HG02798 (cell line): ENCODE measurements at regions not wholly inside any gene's neighbourhood (a gene's known extent, or its start where the extent isn't known, plus 50 kb on each side); places are given as distances from the start of the nearest gene placed in this dataset.
A peak's percentile ranks its signal among the peaks of the same experiment; 100 is the strongest.

ENCODE experiments used
- ATAC-seq: cut with Tn5 transposase; IDR thresholded peaks from one replicate; pipeline ENCODE4 v1.9.1; 2021; ENCODE audit warnings: mild to moderate bottlenecking; ENCODE audit not compliant: unreplicated experiment, poor library complexity

DNA sequence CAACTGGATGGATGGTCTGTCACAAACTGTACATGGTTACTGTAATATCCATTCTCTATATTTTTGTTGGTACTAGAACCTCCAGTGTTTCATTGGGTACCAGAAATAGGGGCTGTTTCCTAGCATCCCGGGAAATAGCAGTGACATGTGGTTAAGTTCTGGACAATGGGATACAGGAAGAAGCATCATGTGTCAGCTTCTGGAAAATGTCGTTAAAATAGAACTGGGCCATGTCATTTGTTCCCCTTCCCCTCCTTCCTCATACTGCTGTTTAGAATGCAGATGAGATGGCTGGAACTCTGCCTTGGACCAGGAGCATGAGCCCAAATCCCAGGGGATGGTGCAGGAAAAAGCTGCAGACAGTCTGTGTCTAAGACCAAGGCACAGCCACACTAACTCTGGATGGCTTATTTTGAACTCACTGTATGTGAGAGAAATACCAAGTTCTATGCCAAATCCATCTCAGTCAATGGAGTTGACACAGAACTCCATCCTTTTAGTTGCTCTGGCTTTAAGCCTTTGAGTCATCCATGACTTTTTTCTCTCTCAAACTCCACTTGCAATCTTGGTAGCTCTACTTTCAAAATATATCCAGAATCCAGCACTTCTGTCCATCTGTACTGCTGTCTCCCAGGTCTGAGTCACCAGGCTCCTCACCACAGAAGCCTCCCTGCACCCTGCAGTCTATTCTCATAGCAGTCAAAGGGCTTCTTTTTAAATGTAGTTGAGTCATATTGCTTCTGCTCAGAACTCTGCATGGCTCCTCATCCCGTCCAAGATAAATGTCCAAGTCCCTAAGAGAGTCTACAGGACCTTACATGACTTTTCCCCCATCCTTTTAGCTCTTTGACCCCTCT lies 184.2 kb downstream of the NSG2 start:
- ATAC-seq = no peak

DNA sequence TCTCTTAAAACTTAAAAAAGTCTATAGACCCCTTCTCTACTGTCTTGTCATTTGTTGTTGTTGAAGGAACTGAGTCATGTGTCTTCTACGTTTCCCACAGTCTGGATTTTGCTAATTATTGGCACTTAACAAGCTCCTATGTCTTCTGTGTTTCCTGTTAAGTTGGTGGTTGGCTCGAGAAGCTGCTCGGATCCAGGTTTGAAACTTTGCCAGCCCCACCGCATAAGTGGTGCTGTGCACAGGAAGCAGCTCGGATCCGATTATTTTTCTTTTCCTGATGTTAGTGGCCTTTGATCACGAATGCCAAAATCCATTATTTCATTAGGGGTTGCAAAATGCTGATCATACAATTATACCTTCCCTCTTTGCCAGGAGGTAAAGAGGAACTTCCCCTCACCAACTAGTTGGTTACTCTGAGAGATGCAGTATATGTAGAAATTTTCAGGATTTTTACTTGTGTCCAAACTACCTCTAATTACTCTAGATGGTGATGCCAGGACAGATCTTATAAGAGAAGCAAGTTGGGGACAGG lies 186.5 kb downstream of the NSG2 start:
- no peak for ATAC-seq

DNA sequence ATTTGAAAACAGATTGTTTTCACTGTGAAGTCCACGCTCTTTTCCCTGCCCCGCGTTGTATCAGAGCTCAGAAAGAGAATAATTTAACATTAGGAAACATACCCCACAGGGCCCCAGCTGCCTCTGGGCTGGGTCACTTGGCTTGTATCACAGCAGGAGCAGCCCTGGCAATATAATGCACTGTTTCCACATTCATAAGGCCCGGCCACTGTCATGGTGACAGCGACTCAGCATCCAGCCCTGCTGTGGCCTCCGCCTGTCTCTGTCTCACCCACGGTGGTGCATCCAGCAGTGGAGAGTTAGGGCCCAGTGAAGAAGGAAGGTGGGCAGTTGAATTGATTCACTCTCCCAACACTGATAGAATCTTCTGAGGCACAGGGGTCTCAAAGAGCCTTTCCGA lies 188.9 kb downstream of the NSG2 start:
- no peak for ATAC-seq

DNA sequence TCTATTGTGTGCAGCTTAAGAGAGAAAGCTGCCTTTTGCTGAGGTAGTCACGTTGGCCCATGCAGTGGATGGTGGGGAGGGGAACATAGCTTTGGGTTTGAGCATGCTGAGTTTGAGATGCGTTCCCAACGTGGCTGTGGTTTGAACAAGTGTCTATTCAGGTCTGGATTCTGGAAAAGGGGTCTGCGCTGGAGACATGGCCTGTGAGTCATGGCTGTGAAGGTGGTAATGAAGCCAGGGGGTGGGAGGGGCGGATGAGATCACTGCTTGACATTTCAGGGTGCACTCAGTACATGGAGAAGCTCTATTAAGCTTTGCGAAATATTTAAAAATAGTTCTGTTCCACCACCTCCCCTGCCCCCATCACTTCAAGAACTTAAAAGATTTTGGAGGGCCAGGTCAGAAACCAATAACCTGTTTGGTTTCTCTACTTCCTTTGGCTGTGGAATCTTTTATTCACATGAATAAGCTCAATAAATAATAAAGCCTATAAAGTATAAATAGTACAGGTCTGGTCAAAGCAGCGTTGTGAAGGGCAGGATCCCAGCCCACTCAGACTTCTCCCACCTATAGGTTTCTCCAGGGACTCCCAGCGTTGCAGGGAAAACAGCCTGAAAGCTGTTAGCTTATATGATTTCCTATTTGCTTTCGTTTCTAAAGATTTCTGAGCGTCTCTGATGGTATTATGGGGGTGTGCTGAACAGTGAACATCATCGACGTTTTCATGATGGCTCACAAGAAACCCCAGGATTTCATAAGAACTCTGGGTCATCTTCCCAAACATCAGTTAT lies 189.9 kb downstream of the NSG2 start:
- ATAC-seq = no peak

DNA sequence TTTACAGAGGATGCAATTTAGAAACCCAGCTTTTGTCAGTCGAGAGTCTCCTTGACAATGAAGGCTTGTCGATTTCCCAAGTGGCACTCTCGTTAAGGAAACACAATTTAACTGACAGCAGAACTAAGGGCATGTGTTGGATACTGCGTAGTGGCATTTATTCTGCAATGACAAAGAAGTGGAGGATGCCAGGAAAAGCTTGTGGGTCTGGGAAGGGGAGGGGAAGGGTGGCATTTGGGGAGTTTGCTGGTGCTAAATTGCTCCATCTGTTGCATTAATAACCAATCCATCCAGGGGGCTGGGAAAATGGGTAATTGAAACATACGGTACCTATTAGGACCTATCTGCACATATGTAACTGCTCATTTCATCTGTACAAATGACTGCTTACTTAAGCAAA lies 190.6 kb downstream of the NSG2 start:
- ATAC-seq = no peak

DNA sequence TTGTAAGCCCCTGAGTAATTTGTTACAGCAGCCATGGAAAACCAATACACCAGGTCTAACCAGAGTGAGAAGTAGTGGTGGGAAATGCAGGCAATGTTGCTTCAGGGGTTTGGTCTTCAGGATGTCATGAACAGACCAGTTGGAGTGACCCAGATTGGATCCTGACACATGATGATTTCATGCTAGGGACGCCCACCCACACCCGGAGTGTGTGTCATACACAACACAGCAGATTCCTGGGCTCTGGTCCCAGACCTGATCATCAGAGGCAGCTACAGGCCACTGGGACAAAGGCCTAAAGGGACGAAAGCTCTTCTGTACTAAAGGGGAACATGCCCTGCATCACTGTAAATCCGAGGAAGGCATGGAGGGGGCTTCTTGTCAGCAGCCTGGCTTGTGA lies 194.2 kb downstream of the NSG2 start:
- no peak for ATAC-seq

DNA sequence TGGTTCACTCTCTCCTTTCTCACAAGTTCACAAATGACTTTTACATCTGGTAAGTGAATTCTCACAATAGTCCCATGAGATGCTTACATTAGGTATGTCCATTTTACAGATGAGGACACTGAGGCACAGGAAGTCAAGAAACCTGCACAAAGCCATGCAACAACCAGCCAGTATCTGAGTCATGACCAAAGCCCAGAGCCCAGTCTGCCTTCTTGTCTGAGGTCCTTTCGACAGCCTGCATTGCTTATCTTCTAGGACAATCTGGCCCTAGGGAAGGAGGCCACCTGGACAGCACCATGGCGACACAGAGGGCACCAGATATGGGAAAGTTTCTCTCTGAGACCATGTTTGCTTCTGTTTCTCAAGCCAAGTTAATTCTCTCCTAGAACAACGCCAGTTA lies 197.1 kb downstream of the NSG2 start:
- no peak for ATAC-seq

DNA sequence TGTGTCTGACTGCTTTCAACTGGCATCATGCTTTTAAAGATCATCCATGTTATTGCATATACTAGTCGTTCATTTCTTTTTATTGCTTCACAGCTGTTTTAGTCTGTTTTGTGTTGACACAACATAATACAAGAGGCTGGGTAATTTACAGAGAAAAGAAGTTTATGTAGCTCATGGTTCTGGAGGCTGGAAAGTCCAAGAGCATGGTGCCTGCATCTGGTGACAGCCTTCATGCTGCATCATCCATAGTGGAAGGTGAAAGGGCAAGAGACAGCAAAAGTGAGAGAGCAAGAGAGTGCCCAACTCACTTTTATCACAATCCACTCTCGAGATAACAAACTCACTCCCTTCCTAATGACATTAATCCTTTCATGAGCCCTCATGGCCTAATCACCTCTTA lies 198.4 kb downstream of the NSG2 start:
- no peak for ATAC-seq

DNA sequence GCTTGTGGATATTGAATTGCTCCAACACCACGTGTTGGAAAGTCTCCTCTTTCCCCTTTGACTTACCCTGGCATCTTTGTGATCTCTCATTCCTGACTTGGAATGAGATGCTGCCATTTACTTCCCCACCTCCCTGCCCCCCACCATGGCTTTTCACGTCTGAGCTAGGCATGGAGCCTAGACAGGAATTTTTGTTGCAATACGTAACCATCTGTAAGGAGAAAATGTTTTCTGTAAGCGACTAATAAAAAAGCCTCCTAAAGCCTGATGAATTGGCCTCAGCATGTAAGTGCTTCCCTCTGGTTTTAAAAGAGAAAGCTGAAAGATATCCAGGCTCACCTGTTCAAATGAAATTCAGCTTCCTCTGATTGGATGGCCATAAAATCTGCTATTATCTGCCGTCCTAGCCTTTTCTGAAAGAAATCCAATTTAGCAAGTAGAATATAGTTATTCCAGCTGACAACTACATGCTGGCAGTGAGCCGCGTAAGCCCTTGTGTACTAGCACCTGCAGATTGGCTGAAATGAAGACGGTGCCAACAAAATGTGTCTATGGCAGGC lies 200.1 kb downstream of the NSG2 start:
- ATAC-seq = no peak

DNA sequence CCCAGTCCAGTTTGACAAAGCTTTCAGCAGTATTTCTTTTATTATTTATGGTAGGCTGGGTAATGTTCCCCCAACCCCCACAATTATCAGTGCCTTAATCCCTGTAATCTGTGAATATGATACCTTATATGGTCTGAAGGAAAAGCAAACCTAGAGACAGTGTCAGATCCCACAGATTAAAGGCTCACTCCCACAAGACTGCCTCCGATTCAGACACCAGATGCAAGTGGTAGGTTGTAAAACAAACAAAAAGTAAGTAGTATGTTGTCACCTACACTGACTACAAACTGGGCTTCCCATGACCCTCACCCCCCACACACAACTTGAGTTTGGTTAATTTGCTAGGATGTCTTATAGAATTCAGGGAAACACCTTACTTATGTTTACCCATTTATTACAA lies 201.2 kb downstream of the NSG2 start:
- ATAC-seq = no peak

DNA sequence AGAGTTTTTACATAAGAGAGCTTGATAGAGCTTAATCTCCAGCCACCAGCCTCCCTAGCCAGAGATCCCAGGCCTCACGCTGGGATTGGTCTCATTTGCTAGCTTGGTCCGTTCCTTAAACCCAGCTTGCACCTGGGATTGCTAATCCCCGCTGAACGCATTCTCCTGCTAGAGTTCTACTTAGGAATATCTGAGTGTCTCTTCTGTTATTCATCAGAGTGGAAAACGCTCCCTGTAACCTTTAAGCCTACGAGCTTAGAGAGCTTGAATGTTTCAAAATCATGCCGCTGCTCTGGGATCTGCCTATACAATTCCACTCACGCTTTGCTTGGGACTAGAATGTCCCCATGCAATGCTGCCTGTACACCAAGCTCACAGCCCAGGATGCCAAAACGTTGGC lies 201.8 kb downstream of the NSG2 start:
- no peak for ATAC-seq

DNA sequence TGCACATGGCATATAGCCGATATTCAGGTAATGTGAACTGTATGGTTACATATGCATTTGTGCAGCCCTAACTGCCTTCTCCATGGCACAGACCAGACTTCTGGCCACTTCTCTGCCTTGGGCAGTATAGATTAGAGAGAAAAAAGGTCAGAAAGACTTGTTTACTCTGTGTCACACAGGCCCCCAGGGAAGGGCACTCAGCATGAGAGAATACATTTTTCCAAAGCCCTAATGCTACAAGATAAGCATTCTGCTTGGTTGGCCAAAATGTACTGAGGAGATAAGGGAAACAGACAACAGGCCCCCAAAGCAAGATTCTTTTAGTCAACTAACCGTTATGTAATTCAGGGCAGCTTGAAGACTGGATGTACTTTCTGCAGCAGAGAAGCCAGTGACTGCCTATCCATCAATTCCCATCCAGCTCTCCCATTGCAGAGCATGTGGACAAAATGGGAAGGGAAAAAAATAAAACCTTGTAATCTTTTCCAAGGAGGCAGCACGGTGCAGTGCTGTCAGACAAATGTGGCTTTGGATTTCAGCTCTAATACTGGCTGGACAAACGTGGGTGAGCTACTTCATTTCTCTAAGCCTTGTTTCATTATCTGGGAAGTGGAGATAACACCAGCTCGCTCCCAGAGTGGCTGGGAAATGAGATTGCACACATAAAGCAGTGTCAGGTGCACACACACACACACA lies 205.9 kb downstream of the NSG2 start:
- ATAC-seq = no peak

DNA sequence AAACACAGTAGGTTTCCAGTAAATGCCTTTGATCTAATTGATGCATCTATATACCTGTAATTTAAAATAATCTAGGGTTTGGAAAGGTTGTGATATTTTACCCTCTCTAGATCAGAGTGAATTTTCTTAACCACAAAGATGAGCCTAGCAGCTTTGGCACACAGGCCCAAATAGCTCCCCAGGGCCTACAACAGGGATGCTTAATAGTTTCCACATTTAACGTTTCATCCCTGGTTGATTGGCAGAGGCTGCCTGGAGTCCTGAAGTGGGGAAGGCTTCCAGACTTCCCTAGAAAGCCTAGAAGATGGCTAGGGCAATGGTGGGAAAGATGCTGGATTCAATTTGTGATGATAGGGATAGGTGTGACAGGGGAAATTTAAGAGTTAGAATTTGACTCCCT lies 206.6 kb downstream of the NSG2 start:
- ATAC-seq = no peak

DNA sequence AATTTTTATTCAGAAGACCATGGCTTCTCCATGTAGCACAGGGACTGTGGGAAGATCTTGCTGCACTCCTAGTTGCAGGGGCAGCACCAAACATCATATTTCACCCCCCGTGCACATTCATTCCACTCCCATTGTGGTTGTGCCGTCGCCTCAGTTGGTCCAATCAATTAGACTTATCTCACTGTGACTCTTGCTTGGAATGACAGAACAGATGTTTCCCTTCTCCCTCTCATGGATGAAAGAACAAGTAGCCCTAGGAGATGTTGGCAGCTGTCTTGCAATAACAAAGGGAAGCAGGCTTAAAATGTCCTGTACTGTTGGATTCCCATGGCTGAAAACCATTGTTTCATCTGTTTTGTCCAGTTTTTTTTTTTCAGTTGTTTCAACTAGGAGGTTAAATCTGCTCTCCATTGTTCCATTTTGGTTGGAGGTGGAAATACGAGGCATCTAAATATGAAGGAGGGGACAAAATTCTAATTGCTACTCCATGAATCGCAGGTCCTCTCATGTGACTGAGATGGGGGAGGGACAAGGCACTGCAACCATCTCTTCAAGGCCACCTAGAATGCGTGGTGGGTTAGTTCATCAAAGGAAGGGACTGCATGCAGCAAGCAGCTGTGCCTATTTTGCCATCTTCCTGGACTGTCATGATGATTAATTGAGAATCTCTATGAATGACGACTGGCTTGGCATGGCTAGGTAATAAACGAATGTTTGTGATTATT lies 214.4 kb downstream of the NSG2 start:
- no peak for ATAC-seq

DNA sequence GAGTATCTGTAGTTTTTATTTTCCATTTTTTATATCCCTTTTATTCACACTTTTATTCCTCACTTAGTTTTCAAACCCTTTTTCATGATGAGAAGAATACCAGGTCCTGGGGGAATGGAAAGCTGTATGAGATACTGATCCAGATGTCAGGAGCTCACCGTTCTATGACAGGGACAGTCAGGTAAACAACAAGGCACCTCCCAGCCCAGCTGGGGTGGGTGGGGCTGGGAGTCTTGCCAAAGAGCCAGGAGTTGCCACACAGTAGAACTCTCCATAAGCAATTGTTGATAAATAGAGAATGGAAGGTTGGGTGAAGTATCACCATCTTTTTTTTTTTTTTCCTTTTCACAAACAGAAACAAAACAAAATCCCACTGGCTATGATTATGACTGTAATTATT lies 225.8 kb downstream of the NSG2 start:
- no peak for ATAC-seq

DNA sequence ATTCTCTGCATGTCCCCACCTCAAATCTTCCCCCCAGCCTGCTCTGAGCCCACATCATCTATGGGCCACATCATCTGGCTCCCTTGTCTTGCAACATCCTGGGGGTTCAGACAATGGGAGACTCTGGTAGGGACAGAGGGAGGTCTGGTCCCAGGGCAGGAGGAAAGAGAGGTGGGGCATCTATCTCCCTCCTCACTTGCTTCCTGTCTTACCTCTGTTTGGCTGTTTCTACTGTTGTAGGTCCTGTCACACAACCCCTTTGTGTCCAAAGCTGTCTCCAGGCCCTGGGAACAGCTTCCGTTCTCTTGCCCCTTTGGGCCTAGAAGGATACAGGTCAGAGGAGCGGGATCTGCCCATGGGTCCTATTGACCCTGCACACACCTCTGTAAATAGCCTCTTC lies 227.2 kb downstream of the NSG2 start:
- ATAC-seq = peak; percentile 3

DNA sequence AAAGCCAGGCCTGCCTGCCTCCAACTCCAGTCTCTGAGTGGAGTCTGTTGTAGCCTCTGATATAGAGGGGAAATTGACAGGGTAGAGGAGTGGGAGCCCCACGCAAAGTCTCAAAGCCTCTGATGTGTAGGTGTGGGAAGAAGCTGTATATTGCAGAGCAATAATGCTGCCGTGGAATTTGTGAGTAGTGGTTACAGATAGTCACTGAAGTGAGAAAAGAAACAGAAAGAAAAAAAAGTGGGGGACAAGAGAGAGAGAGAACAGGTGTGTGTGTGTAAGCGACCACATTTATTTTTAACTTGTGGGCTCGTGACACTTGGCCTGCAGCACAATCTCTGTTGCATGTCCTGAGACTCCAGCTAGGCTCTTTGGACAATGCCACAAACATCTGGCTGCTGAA lies 227.8 kb downstream of the NSG2 start:
- ATAC-seq = peak; percentile 91

DNA sequence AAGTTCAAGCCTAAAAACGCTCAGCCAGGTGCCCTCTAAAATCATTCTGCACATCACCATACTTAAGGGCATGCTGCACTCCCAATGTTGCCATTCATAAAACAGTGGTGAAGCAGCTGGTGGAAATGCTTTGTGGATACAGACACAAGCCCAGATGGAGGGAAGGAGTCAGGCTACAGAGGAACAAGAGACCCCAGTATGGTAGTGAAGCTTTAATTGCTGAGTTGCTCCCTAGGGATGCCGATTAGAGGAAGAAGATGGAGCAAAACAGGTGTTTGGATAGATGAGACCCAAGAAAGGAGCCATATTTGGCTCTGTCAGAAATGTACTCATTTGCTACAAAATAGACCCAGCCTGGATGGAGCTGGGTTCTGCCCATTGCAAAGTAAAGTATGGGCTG lies 230.5 kb downstream of the NSG2 start:
- no peak for ATAC-seq

DNA sequence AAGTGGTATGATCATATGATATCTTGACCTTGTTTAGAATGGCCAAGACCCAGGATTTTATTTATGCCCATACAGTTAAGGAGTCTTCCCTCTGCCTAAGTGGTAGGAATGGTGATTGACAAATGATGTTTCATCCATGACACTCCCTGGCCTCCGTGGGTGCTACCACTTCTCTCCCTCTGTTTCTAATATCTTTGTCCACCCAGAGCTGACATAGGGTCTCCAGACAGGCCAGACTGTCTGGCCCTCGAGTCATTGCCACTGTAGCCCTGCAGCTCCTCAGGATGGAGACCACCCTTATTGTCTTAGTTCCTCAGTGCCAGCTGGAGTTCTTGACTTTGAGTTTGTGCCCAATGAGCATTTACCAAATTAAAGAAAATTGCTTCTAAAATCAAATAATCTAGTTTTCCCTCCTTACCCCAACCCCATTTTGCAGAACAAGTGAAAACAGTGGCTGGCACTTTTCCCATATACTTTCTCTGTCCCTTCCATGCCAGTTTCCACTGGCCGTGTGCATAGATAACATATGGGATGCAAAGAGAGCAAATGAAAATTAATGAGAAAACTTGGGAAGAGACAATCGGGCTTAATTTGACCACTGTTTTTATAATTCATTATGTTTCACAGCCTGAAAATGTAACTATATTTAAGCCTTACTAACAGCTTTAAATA lies 235.7 kb downstream of the NSG2 start:
- no peak for ATAC-seq
